ENCODE measurements at regions not wholly inside any gene's neighbourhood (a gene's known extent, or its start where the extent isn't known, plus 50 kb on each side); places are given as distances from the start of the nearest gene placed in this dataset.

GRCh38 chr2:19189391-19189790 lies 169.0 kb downstream of the OSR1 start (continued):
- TF ChIP-seq SRSF9 (IDR thresholded peaks at IDR 0.05; ENCODE audit: borderline replicate concordance, low read depth, low read length) (no peak), ZNF354B (CRISPR knock-in tag; IDR thresholded peaks at IDR 0.05) (no peak), GTF2F1 (IDR thresholded peaks at IDR 0.05; ENCODE audit: low read depth, low read length) (no peak), ZBTB8A (IDR thresholded peaks at IDR 0.05; ENCODE audit: partially characterized antibody) (no peak), PYGO2 (tag; IDR thresholded peaks at IDR 0.05) (no peak)

GRCh38 chr2:19187323-19188020 lies 171.0 kb downstream of the OSR1 start:
- H3K9ac ChIP-seq (ENCODE audit: insufficient read depth in 1 of 2, low read depth in 2 of 2, low read length in 2 of 2): no peak overlapping the region
- H3K27me3 ChIP-seq (ENCODE audit: control insufficient read depth in 2 of 2, insufficient read depth in 2 of 2, low read length in 2 of 2): no peaks in the 10 kb centered on the region
- no peak overlapping the region for H2AFZ ChIP-seq (ENCODE audit: low read depth, low read length)
- in situ Hi-C loops (cut with MboI): no loop called here
- ChIA-PET CTCF (ENCODE audit: low intra/inter-chr PET ratio) (no interaction called here), POLR2A (no interaction called here)
- intact Hi-C loops (cut with micrococcal nuclease): no loop called here
- no peaks in the 10 kb centered on the region; the same call in 1 of the 2 replicates for H3K9me3 ChIP-seq (replicated peaks; ENCODE audit: control insufficient read depth, insufficient read depth, low read depth, low read length)
- H3K27ac ChIP-seq (ENCODE audit: extremely low read depth, low read depth, low read length): no peak overlapping the region
- no TSS peak for BruUV-seq (replicated peaks)
- 1% methylated on average over 5 of the region's 5 CpGs for WGBS (ENCODE audit: insufficient coverage, low coverage, missing lambda C conversion rate)
- H3K9me1 ChIP-seq (ENCODE audit: control insufficient read depth, insufficient read depth, low read length): no peaks in the 10 kb centered on the region
- no peak overlapping the region for H3K4me3 ChIP-seq
- no peaks in the 10 kb centered on the region for H4K20me1 ChIP-seq (replicated peaks; ENCODE audit: control insufficient read depth, insufficient read depth, low read length)
- no peak for ATAC-seq
- no peaks in the 10 kb centered on the region for H3K4me1 ChIP-seq (replicated peaks in 1 of 2; ENCODE audit: control insufficient read depth in 2 of 2, insufficient read depth in 2 of 2, low read length in 2 of 2)
- no peaks in the 10 kb centered on the region for H3K36me3 ChIP-seq (ENCODE audit: control insufficient read depth, insufficient read depth, low read length)
- FAIRE-seq: no peak
- H3K4me2 ChIP-seq (ENCODE audit: insufficient read depth, low read length): no peak overlapping the region
- H3K79me2 ChIP-seq (ENCODE audit: control insufficient read depth, insufficient read depth, low read length): no peaks in the 10 kb centered on the region
- DNase-seq (ENCODE audit: extremely low read depth in 1 of 4, low spot score in 3 of 4): no peak
- TF ChIP-seq NFATC3 (IDR thresholded peaks at IDR 0.05): no peak
- TF ChIP-seq POLR3G (IDR thresholded peaks at IDR 0.05; ENCODE audit: extremely low read depth, insufficient read length, insufficient replicate concordance): no peak
- no peak for TF ChIP-seq STAT5B (CRISPR knock-in tag; IDR thresholded peaks at IDR 0.05)
- no peak for TF ChIP-seq ZFX (CRISPR knock-in tag; IDR thresholded peaks at IDR 0.05)
- no peak for TF ChIP-seq ZBTB12 (CRISPR knock-in tag; IDR thresholded peaks at IDR 0.05)
- no peak for TF ChIP-seq PRDM10 (IDR thresholded peaks at IDR 0.05; ENCODE audit: partially characterized antibody)
- TF ChIP-seq KLF13 (tag; IDR thresholded peaks at IDR 0.05; ENCODE audit: borderline replicate concordance, low read depth): no peak
- TF ChIP-seq MTA1 (IDR thresholded peaks at IDR 0.05; ENCODE audit: borderline replicate concordance): no peak
